ENCODE measurements at regions not wholly inside any gene's neighbourhood (a gene's known extent, or its start where the extent isn't known, plus 50 kb on each side); places are given as distances from the start of the nearest gene placed in this dataset.

DNA sequence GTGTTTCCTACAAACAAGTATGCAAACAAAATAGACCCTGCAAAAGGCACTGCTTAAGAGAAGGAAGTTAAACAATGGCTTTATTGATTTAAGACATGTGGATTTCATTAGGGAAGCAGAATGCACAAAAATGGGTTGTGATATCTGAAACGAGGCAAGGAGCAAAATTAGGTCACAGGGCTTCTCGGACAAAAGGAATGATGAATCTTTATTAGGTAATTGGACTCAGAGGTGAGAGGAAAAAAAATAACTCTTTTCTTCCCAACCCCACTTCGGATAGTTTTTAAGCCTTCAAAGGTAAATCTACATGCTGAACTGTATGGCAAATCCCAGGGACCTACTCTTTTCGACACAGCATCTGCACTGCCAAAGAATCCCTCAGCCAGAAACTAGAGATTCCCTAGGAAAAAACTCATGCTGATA, 183.0 kb upstream of the TAB2 start:
- WGBS (ENCODE audit: low lambda C conversion rate, missing lambda C conversion rate): 32% methylated on average over 4 of the region's 4 CpGs
- Histone ChIP-seq H2AFZ (no peak overlapping the region), H3K79me2 (no peaks in the 10 kb centered on the region), H3K4me3 (no peak overlapping the region), H3K4me1 (ENCODE audit: insufficient read depth) (no peaks in the 10 kb centered on the region), H3K9me3 (ENCODE audit: low read depth) (no peaks in the 10 kb centered on the region), H3K9me2 (replicated peaks; ENCODE audit: insufficient read depth) (no peaks in the 10 kb centered on the region), H3K27me3 (no peaks in the 10 kb centered on the region), H3K27ac (peak overlapping the region; percentile 26), H3K4me2 (peak overlapping the region; percentile 26), H3K36me3 (replicated peaks; ENCODE audit: insufficient read depth, low read depth) (no peaks in the 10 kb centered on the region), H4K20me1 (ENCODE audit: insufficient read depth, poor library complexity, severe bottlenecking) (no peaks in the 10 kb centered on the region)
- no peak for TF ChIP-seq EZH2phosphoT487 (IDR thresholded peaks at IDR 0.05; ENCODE audit: low read depth, severe bottlenecking, unreplicated experiment)
- no peak for TF ChIP-seq EZH2 (IDR thresholded peaks at IDR 0.05; ENCODE audit: borderline replicate concordance)
- TF ChIP-seq, protein P1, sequence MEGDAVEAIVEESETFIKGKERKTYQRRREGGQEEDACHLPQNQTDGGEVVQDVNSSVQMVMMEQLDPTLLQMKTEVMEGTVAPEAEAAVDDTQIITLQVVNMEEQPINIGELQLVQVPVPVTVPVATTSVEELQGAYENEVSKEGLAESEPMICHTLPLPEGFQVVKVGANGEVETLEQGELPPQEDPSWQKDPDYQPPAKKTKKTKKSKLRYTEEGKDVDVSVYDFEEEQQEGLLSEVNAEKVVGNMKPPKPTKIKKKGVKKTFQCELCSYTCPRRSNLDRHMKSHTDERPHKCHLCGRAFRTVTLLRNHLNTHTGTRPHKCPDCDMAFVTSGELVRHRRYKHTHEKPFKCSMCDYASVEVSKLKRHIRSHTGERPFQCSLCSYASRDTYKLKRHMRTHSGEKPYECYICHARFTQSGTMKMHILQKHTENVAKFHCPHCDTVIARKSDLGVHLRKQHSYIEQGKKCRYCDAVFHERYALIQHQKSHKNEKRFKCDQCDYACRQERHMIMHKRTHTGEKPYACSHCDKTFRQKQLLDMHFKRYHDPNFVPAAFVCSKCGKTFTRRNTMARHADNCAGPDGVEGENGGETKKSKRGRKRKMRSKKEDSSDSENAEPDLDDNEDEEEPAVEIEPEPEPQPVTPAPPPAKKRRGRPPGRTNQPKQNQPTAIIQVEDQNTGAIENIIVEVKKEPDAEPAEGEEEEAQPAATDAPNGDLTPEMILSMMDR (IDR thresholded peaks at IDR 0.05; ENCODE audit: poor library complexity): no peak
- DNase-seq (ENCODE audit: low spot score): no peak

DNA sequence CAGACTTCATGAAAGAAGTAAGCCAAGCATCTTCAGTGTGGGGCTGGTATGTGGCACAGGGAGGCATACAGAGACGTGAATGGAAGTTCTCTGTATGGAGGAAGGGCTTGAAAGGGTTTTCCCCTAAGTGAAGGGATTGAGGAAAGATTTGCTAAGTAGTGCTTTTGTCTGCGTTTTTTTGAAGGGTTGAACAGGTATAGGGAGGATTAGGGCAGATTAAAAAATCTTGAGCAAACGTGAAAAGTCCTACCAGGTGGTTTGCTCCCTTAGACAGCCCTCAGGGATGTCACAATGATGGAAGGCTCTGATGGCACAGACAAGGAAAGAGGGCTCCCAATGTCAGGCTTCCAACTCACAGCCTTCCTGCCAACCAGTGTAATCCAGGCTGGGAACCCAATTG, 181.7 kb upstream of the TAB2 start:
- no peak for DNase-seq (ENCODE audit: low spot score)
- TF ChIP-seq, protein P1 (IDR thresholded peaks at IDR 0.05; ENCODE audit: poor library complexity): no peak
- no peak for TF ChIP-seq EZH2 (IDR thresholded peaks at IDR 0.05; ENCODE audit: borderline replicate concordance)
- no peak for TF ChIP-seq EZH2phosphoT487 (IDR thresholded peaks at IDR 0.05; ENCODE audit: low read depth, severe bottlenecking, unreplicated experiment)
- Histone ChIP-seq H4K20me1 (ENCODE audit: insufficient read depth, poor library complexity, severe bottlenecking) (no peaks in the 10 kb centered on the region), H3K27me3 (no peaks in the 10 kb centered on the region), H2AFZ (no peak overlapping the region), H3K9me2 (replicated peaks; ENCODE audit: insufficient read depth) (no peaks in the 10 kb centered on the region), H3K4me2 (no peak overlapping the region), H3K9me3 (ENCODE audit: low read depth) (no peaks in the 10 kb centered on the region), H3K79me2 (no peaks in the 10 kb centered on the region), H3K27ac (no peak overlapping the region), H3K36me3 (replicated peaks; ENCODE audit: insufficient read depth, low read depth) (no peaks in the 10 kb centered on the region), H3K4me1 (ENCODE audit: insufficient read depth) (peaks cover 9% of the 10 kb centered on the region), H3K4me3 (no peak overlapping the region)
- 55% methylated on average over 3 of the region's 3 CpGs for WGBS (ENCODE audit: low lambda C conversion rate, missing lambda C conversion rate)

DNA sequence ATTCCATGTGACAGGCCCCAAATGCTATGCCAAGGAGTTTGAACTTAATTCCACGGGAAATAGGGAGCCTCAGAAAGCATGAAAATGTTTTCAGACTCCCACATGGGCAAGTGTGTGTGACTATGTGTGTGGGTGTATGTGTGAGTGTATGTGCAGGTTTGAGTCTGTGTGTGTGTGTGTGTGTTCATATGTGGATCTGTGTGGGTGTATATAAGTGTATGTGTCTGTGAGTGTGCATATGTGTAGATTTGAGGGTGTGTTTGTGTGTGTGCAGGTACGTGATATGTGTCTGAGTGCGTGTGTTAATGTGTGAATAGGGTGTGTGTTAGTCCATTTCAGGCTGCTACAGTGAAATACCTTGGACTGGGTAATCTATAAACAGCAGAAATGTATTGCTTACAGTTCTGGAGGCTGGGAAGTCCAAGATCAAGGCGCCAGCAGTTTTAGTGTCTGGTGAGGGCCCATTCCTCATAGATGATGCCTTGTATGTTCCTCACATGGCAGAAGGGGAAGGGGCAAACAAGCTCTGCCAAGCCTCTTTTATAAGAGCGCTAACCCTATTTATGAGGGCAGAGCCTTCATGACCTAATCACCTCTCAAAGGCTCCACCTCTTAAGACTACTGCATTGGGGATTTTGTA, 181.1 kb upstream of the TAB2 start:
- Histone ChIP-seq H3K4me2 (no peak overlapping the region), H4K20me1 (ENCODE audit: insufficient read depth, poor library complexity, severe bottlenecking) (no peaks in the 10 kb centered on the region), H3K27ac (no peak overlapping the region), H3K27me3 (no peaks in the 10 kb centered on the region), H3K4me1 (ENCODE audit: insufficient read depth) (peaks cover 12% of the 10 kb centered on the region), H3K4me3 (no peak overlapping the region), H3K9me2 (replicated peaks; ENCODE audit: insufficient read depth) (no peaks in the 10 kb centered on the region), H3K9me3 (ENCODE audit: low read depth) (no peaks in the 10 kb centered on the region), H3K36me3 (replicated peaks; ENCODE audit: insufficient read depth, low read depth) (no peaks in the 10 kb centered on the region), H3K79me2 (no peaks in the 10 kb centered on the region), H2AFZ (no peak overlapping the region)
- no peak for DNase-seq (ENCODE audit: low spot score)
- WGBS (ENCODE audit: low lambda C conversion rate, missing lambda C conversion rate): 93% methylated on average over 5 of the region's 5 CpGs
- TF ChIP-seq EZH2 (IDR thresholded peaks at IDR 0.05; ENCODE audit: borderline replicate concordance): no peak
- TF ChIP-seq, protein P1 (IDR thresholded peaks at IDR 0.05; ENCODE audit: poor library complexity): no peak
- TF ChIP-seq EZH2phosphoT487 (IDR thresholded peaks at IDR 0.05; ENCODE audit: low read depth, severe bottlenecking, unreplicated experiment): no peak

Measured in hepatocyte (in vitro differentiated cells).